ENCODE measurements at regions not wholly inside any gene's neighbourhood (a gene's known extent, or its start where the extent isn't known, plus 50 kb on each side); places are given as distances from the start of the nearest gene placed in this dataset.

DNA sequence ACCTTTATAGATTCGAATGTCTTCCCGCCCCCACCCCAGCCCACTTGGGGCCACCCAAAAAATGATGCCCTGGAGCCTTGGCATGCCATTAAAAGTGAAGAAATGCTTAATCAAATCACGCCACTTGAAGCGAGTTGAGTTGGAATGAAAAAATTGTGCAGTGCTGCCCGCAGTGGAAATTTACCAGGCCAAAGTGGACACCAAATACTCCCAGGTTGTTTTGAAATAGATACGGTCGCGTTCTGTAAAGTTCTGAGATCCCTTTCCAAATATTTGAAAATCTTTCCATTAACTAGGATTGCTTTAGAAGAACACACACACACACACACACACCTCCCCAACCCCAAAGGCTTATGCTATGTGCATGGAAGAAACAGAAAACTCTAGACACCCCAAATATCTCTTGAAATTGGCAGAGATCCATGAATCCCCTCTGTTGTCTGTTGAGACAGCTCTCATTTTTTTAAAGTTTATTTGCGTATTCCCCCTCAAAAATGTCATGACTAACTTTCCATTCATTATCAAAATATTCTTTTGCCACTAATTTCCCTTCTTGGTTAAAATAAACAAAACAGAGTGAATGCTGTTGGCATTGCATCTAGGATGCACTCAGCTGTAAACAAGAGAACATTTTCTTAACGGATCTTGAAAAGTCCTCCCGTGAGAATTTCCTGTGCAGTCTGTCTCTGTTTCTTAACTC, 142.3 kb upstream of the KCNE2 start:
- DNase-seq (ENCODE audit: low read depth in 1 of 2, low spot score in 2 of 2) (no peak), FAIRE-seq (no peak)
- no peak overlapping the region for H2BK5ac ChIP-seq (ENCODE audit: low read depth, low read length)
- H3K79me1 ChIP-seq (ENCODE audit: low read depth, low read length): no peaks in the 10 kb centered on the region
- no peak overlapping the region for H2BK12ac ChIP-seq (ENCODE audit: low read depth, low read length)
- H3K4me1 ChIP-seq (replicated peaks in 1 of 4; ENCODE audit: control insufficient read depth in 3 of 4, insufficient read depth in 4 of 4, low read length in 3 of 4): no peaks in the 10 kb centered on the region
- H3K18ac ChIP-seq (ENCODE audit: extremely low read depth, low read length): no peak overlapping the region
- ChIA-PET CTCF (ENCODE audit: partially characterized antibody) (interaction anchor here (1.0 kb wide), 1 partner anchor 21 kb away, joined by 3 read pairs; no protein-coding TSS in a partner anchor), POLR2A (ENCODE audit: partially characterized antibody) (no interaction called here)
- H2AK5ac ChIP-seq (ENCODE audit: low read depth, low read length): no peak overlapping the region
- no peaks in the 10 kb centered on the region for H3K79me2 ChIP-seq (ENCODE audit: control insufficient read depth in 1 of 2, insufficient read depth in 2 of 2, low read length in 2 of 2)
- H4K20me1 ChIP-seq (replicated peaks in 1 of 2; ENCODE audit: control insufficient read depth in 1 of 2, insufficient read depth in 2 of 2, low read length in 2 of 2): no peaks in the 10 kb centered on the region
- H3K23ac ChIP-seq (ENCODE audit: insufficient read length): no peak overlapping the region
- H3K4me2 ChIP-seq (ENCODE audit: insufficient read depth in 1 of 2, low read depth in 2 of 2, low read length in 2 of 2): no peak overlapping the region
- no peak overlapping the region for H4K8ac ChIP-seq (ENCODE audit: extremely low read depth, insufficient read depth, low read length)
- no peak overlapping the region for H3K14ac ChIP-seq (ENCODE audit: insufficient read length)
- H3K9ac ChIP-seq (replicated peaks in 1 of 4; ENCODE audit: extremely low read depth in 1 of 4, low read depth in 3 of 4, low read length in 3 of 4): no peak overlapping the region
- no peak overlapping the region for H3K4ac ChIP-seq (replicated peaks; ENCODE audit: insufficient read length, low read depth, low read length)
- no peak overlapping the region for H2BK15ac ChIP-seq (ENCODE audit: low read length)
- no peak overlapping the region for H3K27ac ChIP-seq (ENCODE audit: low read depth, low read length)
- no peaks in the 10 kb centered on the region for H3K9me3 ChIP-seq (ENCODE audit: insufficient read depth in 2 of 2, low read depth in 1 of 2, low read length in 1 of 2)
- H2BK120ac ChIP-seq (replicated peaks; ENCODE audit: low read depth, low read length): no peak overlapping the region
- no peak overlapping the region for H3K56ac ChIP-seq (replicated peaks; ENCODE audit: insufficient read length, low read depth, low read length)
- no peak overlapping the region for H3K4me3 ChIP-seq (ENCODE audit: extremely low read depth in 1 of 4, insufficient read depth in 2 of 4, low read depth in 3 of 4, low read length in 4 of 4)
- H3K36me3 ChIP-seq (ENCODE audit: control insufficient read depth in 2 of 4, insufficient read depth in 4 of 4, low read length in 3 of 4): no peaks in the 10 kb centered on the region
- H2AFZ ChIP-seq (ENCODE audit: low read length): no peak overlapping the region
- no peak overlapping the region for H2BK20ac ChIP-seq (ENCODE audit: low read length)
- H3K27me3 ChIP-seq (replicated peaks in 1 of 4; ENCODE audit: control insufficient read depth in 3 of 4, extremely low read depth in 1 of 4, insufficient read depth in 3 of 4, low read length in 3 of 4): no peaks in the 10 kb centered on the region
- 89% methylated on average over 11 of the region's 11 CpGs; no CpG with 5 or more reads in 1 of the 2 experiments for WGBS, 2 experiments (ENCODE audit: extremely low coverage in 1 of 2, insufficient coverage in 1 of 2, insufficient read length in 1 of 2, insufficient replicate concordance in 2 of 2, low coverage in 1 of 2, low lambda C conversion rate in 2 of 2, missing lambda C conversion rate in 1 of 2)
- H4K5ac ChIP-seq (ENCODE audit: insufficient read length, low read depth, low read length): no peak overlapping the region
- no peak overlapping the region for H4K91ac ChIP-seq (replicated peaks; ENCODE audit: insufficient read length, low read length)
- no peaks in the 10 kb centered on the region for H3K23me2 ChIP-seq (ENCODE audit: low read depth, low read length)
- TF ChIP-seq JUND (IDR thresholded peaks at IDR 0.05; ENCODE audit: low read length) (no peak), SAP30 (IDR thresholded peaks at IDR 0.05; ENCODE audit: insufficient read depth, insufficient replicate concordance, low read length) (no peak), HDAC2 (IDR thresholded peaks at IDR 0.05; ENCODE audit: borderline replicate concordance in 1 of 2, low read depth in 2 of 2, low read length in 2 of 2) (no peak), SUZ12 (IDR thresholded peaks at IDR 0.05; ENCODE audit: low read length) (no peak), ATF2 (IDR thresholded peaks at IDR 0.05; ENCODE audit: low read length) (no peak), SIRT6 (IDR thresholded peaks at IDR 0.05; ENCODE audit: low read length) (no peak), RBBP5 (IDR thresholded peaks at IDR 0.05; ENCODE audit: borderline replicate concordance, low read depth, low read length) (no peak), TBP (IDR thresholded peaks at IDR 0.05; ENCODE audit: low read depth, low read length) (no peak), USF2 (IDR thresholded peaks at IDR 0.05; ENCODE audit: low read length) (no peak), RAD21 (IDR thresholded peaks at IDR 0.05 in 1 of 2, conservative IDR thresholded peaks at IDR 0.05 in 1 of 2; ENCODE audit: low read depth in 2 of 2, low read length in 2 of 2) (no peak)

Measured in H1 (cell line).